ENCODE measurements at regions not wholly inside any gene's neighbourhood (a gene's known extent, or its start where the extent isn't known, plus 50 kb on each side); places are given as distances from the start of the nearest gene placed in this dataset.

DNA sequence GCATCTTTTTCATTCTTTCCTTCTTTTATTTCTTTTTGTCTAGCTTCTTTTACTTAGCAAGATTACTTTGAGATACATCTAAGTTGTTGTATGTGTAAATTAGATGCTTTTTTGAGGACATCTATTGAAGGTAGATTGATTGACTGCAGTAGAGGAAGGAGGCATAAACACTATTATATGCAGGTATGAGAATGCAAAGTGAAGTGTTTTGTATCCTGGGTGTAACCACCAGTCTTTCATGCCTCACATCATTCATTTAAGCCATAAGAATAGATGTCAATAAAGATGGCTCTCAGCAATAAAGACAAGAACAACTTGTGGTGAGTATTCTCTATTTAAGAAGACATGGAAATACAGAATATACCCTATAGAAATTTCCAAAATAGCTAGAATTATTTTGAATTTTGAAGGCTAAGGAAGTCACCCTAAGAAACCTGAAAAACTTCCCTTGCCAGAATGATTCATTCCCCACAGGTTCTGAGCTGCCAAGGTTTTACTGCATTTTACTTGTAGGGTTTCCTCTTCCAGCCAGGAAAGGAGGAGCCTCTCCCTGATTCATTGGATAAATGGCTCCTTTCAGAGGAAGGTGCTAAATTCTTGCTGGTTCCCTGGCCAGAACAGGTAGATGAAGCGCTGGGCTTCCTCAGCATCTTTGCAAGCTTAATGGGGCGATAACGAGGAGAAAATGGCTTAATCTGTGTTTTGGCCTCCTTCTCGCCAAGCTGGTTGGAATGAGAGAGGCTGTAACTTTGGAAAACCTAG is 279.8 kb upstream of the SLC14A2 start:
- ATAC-seq (ENCODE audit: low read depth): no peak
- 23% methylated on average over 3 of the region's 4 CpGs; no CpG with 5 or more reads in 1 of the 2 experiments for WGBS, 2 experiments (ENCODE audit: extremely low coverage in 2 of 2, insufficient read length in 1 of 2)
- H3K9ac ChIP-seq (ENCODE audit: low read depth, low read length): no peak overlapping the region
- no peak overlapping the region for H3K23ac ChIP-seq (ENCODE audit: low read depth, low read length)
- TF ChIP-seq POLR2A (IDR thresholded peaks at IDR 0.05; ENCODE audit: low read depth, low read length) (no peak), SMC3 (IDR thresholded peaks at IDR 0.05; ENCODE audit: low read depth, low read length) (no peak), FOS (IDR thresholded peaks at IDR 0.05; ENCODE audit: low read depth, low read length) (no peak), RCOR1 (IDR thresholded peaks at IDR 0.05; ENCODE audit: insufficient replicate concordance, low read length) (no peak), MAZ (IDR thresholded peaks at IDR 0.05; ENCODE audit: borderline replicate concordance, low read depth, low read length) (no peak), CTCF (conservative IDR thresholded peaks at IDR 0.05; ENCODE audit: low read depth, low read length) (no peak), MXI1 (IDR thresholded peaks at IDR 0.05; ENCODE audit: borderline replicate concordance, low read depth, low read length) (no peak), BHLHE40 (IDR thresholded peaks at IDR 0.05; ENCODE audit: low read depth, low read length) (no peak), CHD1 (IDR thresholded peaks at IDR 0.05; ENCODE audit: low read depth, low read length) (no peak), CEBPB (IDR thresholded peaks at IDR 0.05; ENCODE audit: low read depth, low read length) (no peak), MAFK (IDR thresholded peaks at IDR 0.05; ENCODE audit: low read depth, low read length) (no peak), RFX5 (IDR thresholded peaks at IDR 0.05; ENCODE audit: low read depth, low read length) (no peak), RAD21 (IDR thresholded peaks at IDR 0.05; ENCODE audit: low read length) (no peak), NFE2L2 (IDR thresholded peaks at IDR 0.05; ENCODE audit: low read depth, low read length) (no peak), ELK1 (IDR thresholded peaks at IDR 0.05; ENCODE audit: borderline replicate concordance, low read depth, low read length) (no peak)
- TF ChIP-seq, protein P1, sequence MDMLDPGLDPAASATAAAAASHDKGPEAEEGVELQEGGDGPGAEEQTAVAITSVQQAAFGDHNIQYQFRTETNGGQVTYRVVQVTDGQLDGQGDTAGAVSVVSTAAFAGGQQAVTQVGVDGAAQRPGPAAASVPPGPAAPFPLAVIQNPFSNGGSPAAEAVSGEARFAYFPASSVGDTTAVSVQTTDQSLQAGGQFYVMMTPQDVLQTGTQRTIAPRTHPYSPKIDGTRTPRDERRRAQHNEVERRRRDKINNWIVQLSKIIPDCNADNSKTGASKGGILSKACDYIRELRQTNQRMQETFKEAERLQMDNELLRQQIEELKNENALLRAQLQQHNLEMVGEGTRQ (IDR thresholded peaks at IDR 0.05; ENCODE audit: low read depth, low read length): no peak
- H2BK120ac ChIP-seq (ENCODE audit: low read depth, low read length): no peak overlapping the region
- no peak overlapping the region for H3K56ac ChIP-seq (ENCODE audit: extremely low read depth, insufficient read depth, low read length)
- ChIA-PET POLR2A (ENCODE audit: unreplicated experiment) (no interaction called here), CTCF (no interaction called here)
- no TSS peak for BruUV-seq (replicated peaks)
- no peak for DNase-seq
- H2BK20ac ChIP-seq (ENCODE audit: low read depth, low read length): no peak overlapping the region
- no peaks in the 10 kb centered on the region for H4K20me1 ChIP-seq (ENCODE audit: insufficient read depth, low read length)
- no peaks in the 10 kb centered on the region for H3K9me1 ChIP-seq (ENCODE audit: insufficient read depth, low read length)
- H2BK5ac ChIP-seq (ENCODE audit: low read depth, low read length, poor library complexity, severe bottlenecking): no peak overlapping the region
- no peak overlapping the region for H3K18ac ChIP-seq (ENCODE audit: low read depth, low read length)
- no peak overlapping the region for H4K5ac ChIP-seq (ENCODE audit: low read depth, low read length)
- peaks cover 5% of the 10 kb centered on the region; the same call in 1 of the 2 replicates for H3K27me3 ChIP-seq (ENCODE audit: control insufficient read depth, insufficient read depth, low read length)
- H2AK9ac ChIP-seq (replicated peaks; ENCODE audit: low read depth, low read length, poor library complexity): no peak overlapping the region
- H3K9me3 ChIP-seq (ENCODE audit: control insufficient read depth, insufficient read depth, low read length): no peaks in the 10 kb centered on the region
- dilution Hi-C loops (cut with HindIII; ENCODE audit: low sequenced_read_pairs, unreplicated experiment): no loop called here
- in situ Hi-C loops (cut with MboI; ENCODE audit: low sequenced_read_pairs): no loop called here
- H2AFZ ChIP-seq (replicated peaks; ENCODE audit: low read length, poor library complexity): no peak overlapping the region
- no peak overlapping the region for H4K91ac ChIP-seq (ENCODE audit: insufficient read depth, low read depth, low read length)
- H3K14ac ChIP-seq (replicated peaks; ENCODE audit: low read depth, low read length): no peak overlapping the region
- H3K4ac ChIP-seq (ENCODE audit: low read depth, low read length): no peak overlapping the region
- H3K27ac ChIP-seq (ENCODE audit: insufficient read depth, low read length): no peak overlapping the region
- no peaks in the 10 kb centered on the region for H3K79me1 ChIP-seq (ENCODE audit: low read depth in 1 of 2, low read length in 2 of 2)
- no peaks in the 10 kb centered on the region for H3K4me1 ChIP-seq (ENCODE audit: control insufficient read depth, insufficient read depth, low read length)
- intact Hi-C loops (cut with micrococcal nuclease): no loop called here
- no peak overlapping the region for H3K4me3 ChIP-seq (ENCODE audit: insufficient read depth, low read depth, low read length)
- H2BK15ac ChIP-seq (ENCODE audit: low read depth, low read length): no peak overlapping the region
- no peaks in the 10 kb centered on the region for H3K36me3 ChIP-seq (ENCODE audit: control insufficient read depth, insufficient read depth, low read length)
- no peak overlapping the region for H2AK5ac ChIP-seq (ENCODE audit: low read depth, low read length)
- H4K8ac ChIP-seq (ENCODE audit: low read depth in 2 of 2, low read length in 2 of 2): no peak overlapping the region
- no peak overlapping the region for H3K4me2 ChIP-seq (ENCODE audit: low read depth, low read length)

Measured in IMR-90 (cell line).